ENCODE measurements at regions not wholly inside any gene's neighbourhood (a gene's known extent, or its start where the extent isn't known, plus 50 kb on each side); places are given as distances from the start of the nearest gene placed in this dataset.

GRCh38 chr5:158153508-158153907 is 294.6 kb upstream of the CLINT1 start:
- TF ChIP-seq CTCF (IDR thresholded peaks at IDR 0.05) = no peak
- Histone ChIP-seq H3K4me3 (no peak overlapping the region), H3K27me3 (no peaks in the 10 kb centered on the region), H3K36me3 (no peaks in the 10 kb centered on the region), H3K27ac (no peak overlapping the region), H3K9me3 (no peaks in the 10 kb centered on the region), H3K4me1 (peaks cover 0 to 13% (median 0%) of the 10 kb centered on the region in 4 donors)
- DNase-seq = no peak
- intact Hi-C loops (cut with DNase I; ENCODE audit: low total_unique reads) = no loop called here

GRCh38 chr5:158152136-158152535 is 293.2 kb upstream of the CLINT1 start:
- peaks cover 0 to 13% (median 0%) of the 10 kb centered on the region in 4 donors for H3K4me1 ChIP-seq
- no peaks in the 10 kb centered on the region for H3K27me3 ChIP-seq
- H3K36me3 ChIP-seq = no peaks in the 10 kb centered on the region
- H3K4me3 ChIP-seq = no peak overlapping the region
- H3K9me3 ChIP-seq = no peaks in the 10 kb centered on the region
- no peak for DNase-seq
- intact Hi-C loops (cut with DNase I; ENCODE audit: low total_unique reads) = no loop called here
- TF ChIP-seq CTCF (IDR thresholded peaks at IDR 0.05) = no peak
- H3K27ac ChIP-seq = no peak overlapping the region

- no peak for DNase-seq
- no peak overlapping the region for H3K27ac ChIP-seq
- no peaks in the 10 kb centered on the region for H3K36me3 ChIP-seq
- no peak for TF ChIP-seq CTCF (IDR thresholded peaks at IDR 0.05)
- no peaks in the 10 kb centered on the region for H3K9me3 ChIP-seq
- no peaks in the 10 kb centered on the region for H3K27me3 ChIP-seq
- intact Hi-C loops (cut with DNase I; ENCODE audit: low total_unique reads) = no loop called here
- no peak overlapping the region for H3K4me3 ChIP-seq
- no peaks in the 10 kb centered on the region for H3K4me1 ChIP-seq
Measured at GRCh38 chr5:158147227-158147626, 288.3 kb upstream of the CLINT1 start.

- H3K27ac ChIP-seq = no peak overlapping the region
- H3K4me3 ChIP-seq = no peak overlapping the region
- DNase-seq = no peak
- H3K27me3 ChIP-seq = no peaks in the 10 kb centered on the region
- TF ChIP-seq CTCF (IDR thresholded peaks at IDR 0.05) = no peak
- H3K36me3 ChIP-seq = no peaks in the 10 kb centered on the region
- H3K9me3 ChIP-seq = no peaks in the 10 kb centered on the region
- H3K4me1 ChIP-seq = no peaks in the 10 kb centered on the region
- intact Hi-C loops (cut with DNase I; ENCODE audit: low total_unique reads) = no loop called here
Measured at GRCh38 chr5:158145827-158146226, 286.9 kb upstream of the CLINT1 start.

DNA sequence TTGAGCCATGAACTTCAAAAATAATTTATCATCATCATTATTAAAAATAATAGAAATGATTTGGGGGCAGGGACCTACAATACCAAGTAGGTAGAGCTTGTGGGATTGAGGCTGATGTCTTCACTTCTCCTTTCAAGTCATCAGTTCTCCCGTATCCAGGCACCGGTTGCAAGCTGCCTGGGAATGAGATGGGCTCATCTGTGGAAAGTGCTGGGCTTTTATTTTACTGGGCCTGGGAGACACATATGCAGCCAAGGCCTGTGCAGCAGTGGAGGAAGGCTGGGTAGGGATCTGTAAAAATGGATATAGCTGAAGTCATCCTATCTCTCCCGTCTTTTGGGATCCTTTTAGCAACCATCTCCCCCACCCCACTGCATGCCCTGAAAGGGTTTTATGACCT is 284.1 kb upstream of the CLINT1 start:
- no peak for TF ChIP-seq CTCF (IDR thresholded peaks at IDR 0.05)
- H3K4me1 ChIP-seq = peaks cover 0 to 8% (median 3%) of the 10 kb centered on the region in 4 donors
- no peak for DNase-seq
- H3K27ac ChIP-seq = no peak overlapping the region
- H3K9me3 ChIP-seq = no peaks in the 10 kb centered on the region
- intact Hi-C loops (cut with DNase I; ENCODE audit: low total_unique reads) = no loop called here
- H3K4me3 ChIP-seq = no peak overlapping the region
- no peaks in the 10 kb centered on the region for H3K27me3 ChIP-seq
- H3K36me3 ChIP-seq = no peaks in the 10 kb centered on the region

DNA sequence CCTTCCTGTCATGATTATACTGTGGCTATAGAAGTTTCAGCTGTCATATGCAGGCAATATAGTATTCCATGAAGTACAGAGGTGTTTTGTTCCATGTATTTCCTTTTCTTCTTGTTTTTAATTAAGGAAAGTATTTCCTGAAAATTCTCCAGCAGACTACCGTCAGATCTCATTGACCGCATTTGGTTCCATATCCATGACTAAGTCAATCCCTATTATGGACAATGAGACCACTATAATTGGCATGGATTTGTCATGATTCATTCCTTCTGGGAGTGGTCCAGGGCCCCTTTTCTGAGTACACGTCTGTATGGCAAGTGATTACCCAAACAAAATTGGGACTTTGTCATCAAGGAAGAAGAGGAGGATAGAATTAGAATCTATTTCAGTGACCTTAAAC is 283.2 kb upstream of the CLINT1 start:
- Histone ChIP-seq H3K4me1 (peaks cover 0 to 8% (median 3%) of the 10 kb centered on the region in 4 donors), H3K36me3 (no peaks in the 10 kb centered on the region), H3K27ac (no peak overlapping the region), H3K4me3 (no peak overlapping the region), H3K9me3 (no peaks in the 10 kb centered on the region), H3K27me3 (no peaks in the 10 kb centered on the region)
- no peak for DNase-seq
- intact Hi-C loops (cut with DNase I; ENCODE audit: low total_unique reads) = no loop called here
- TF ChIP-seq CTCF (IDR thresholded peaks at IDR 0.05) = no peak

All from tibial artery (tissue), 4 donors.